Head of caudate nucleus (tissue), 42 donors: ENCODE measurements at regions not wholly inside any gene's neighbourhood (a gene's known extent, or its start where the extent isn't known, plus 50 kb on each side); places are given as distances from the start of the nearest gene placed in this dataset.

Source experiments
- DNase-seq, 42 donors: peaks; one replicate each; pipeline versions ENCODE4 v3.0.0 to v3.0.0-alpha.2; 2020 to 2021; ENCODE audit warnings: mixed read lengths in 7 of 42
- intact Hi-C: fragments of 100-400 bp; cut with DNase I; formaldehyde crosslinking; loops from one replicate; pipeline ENCODE4 v1.15.0; 2022

DNA sequence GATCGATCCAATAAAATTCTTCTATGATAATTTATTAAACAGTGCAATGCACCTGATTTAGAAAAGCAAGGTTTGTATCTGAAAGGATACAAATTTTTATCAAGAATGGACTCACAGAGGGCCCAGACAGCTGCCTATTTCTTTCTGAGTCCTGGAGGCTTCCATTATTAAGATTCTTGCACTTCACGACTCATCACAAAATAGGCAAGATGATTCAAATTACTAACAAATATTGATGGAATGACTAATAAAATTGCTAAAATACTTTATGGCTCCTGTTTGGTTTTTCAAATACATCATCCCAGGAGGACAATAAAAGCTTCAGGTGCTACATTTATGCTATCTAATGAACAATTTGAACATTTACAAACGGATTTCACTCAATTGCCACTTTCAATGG lies 483.0 kb upstream of the AGTR1 start:
- no peak for DNase-seq

DNA sequence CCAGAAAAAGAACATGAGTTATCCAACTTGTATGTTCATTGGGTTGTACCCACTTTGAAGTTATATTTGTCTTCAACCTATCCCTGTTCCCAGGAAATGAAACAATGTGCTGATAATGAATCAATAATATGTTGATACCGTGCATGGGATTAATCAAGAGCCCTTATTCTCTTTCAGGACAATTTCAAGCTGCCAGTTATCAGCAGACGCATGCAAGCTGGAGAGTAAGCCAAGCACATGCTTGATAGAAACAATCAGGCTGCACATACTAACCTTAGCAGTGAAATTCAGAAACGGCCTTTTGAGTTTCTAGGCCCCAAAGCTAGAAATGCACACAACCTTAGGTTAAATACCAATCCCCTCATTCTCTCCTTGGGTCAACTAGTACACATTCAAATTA lies 480.4 kb upstream of the AGTR1 start:
- DNase-seq: no peak
- intact Hi-C loops: no loop called here

More for the DNA sequence above, 483.0 kb upstream of the AGTR1 start:
- intact Hi-C loops: no loop called here

DNA sequence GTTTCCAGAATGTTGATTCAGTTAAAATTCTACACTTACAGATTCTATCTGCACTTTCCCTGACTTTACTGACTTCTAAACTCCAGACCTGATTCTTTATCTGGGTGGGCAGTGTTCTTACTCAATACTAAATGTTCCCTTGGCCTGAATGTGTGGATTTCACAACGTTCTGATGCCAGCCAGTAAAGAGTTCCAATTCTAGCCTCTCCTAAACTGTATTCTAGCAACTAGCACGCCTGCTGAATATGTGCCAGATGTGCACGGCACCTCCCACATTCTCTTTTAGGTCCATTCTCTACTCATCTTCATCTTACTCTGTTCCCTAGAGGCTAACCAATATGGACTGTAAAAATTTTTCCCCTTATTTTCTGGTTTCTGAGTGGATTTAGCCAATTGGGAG lies 479.5 kb upstream of the AGTR1 start:
- intact Hi-C loops: no loop called here
- no peak for DNase-seq

DNA sequence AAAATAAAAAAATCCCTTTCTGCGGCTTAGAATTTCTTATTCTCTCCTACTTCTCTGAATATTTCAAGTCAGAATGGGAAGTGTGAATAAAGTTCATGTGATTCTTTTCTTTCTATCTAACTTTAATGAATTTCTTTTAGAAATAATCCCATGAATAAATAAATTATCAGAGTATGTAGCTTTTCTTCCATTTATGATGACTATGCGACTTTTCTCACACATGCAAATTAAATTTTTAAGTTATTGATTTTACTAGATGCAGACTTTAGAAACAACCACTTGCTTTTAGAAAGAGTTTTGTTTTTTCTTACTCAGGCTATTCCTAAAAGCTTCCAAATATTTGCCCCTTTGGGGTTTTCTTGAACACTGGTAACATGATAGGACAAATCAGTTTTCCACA lies 477.7 kb upstream of the AGTR1 start:
- intact Hi-C loops: no loop called here

GRCh38 chr3:148221303-148221702 lies 476.4 kb upstream of the AGTR1 start:
- intact Hi-C loops: no loop called here
- no peak for DNase-seq

More for the DNA sequence above, 477.7 kb upstream of the AGTR1 start:
- DNase-seq: no peak

DNA sequence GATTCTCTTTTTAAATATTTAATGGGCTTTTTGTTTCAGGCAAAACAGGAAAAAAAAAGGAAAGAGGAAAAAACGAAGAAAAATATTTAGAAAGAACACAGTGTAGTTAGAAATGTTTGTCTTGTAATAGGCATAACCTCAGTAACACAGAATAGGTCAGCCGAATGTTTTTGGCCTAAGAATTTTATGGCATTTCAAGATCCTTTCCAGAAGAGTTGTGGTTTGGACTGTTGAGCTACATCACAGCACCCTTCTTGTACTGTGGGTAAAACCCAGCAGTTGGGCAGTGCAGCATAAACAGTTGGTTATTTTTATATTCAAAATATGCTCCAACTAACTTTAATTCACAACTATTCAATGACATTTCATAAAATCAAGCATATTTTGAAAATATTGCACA lies 474.4 kb upstream of the AGTR1 start:
- intact Hi-C loops: no loop called here
- no peak for DNase-seq

GRCh38 chr3:148226246-148226645 lies 471.5 kb upstream of the AGTR1 start:
- intact Hi-C loops: no loop called here

GRCh38 chr3:148227534-148227933 lies 470.2 kb upstream of the AGTR1 start:
- intact Hi-C loops: no loop called here
- DNase-seq: no peak

More at GRCh38 chr3:148226246-148226645, 471.5 kb upstream of the AGTR1 start:
- no peak for DNase-seq

- intact Hi-C loops: no loop called here
- no peak for DNase-seq
Measured at GRCh38 chr3:148229107-148229506, 468.6 kb upstream of the AGTR1 start.

- no peak for DNase-seq
- intact Hi-C loops: no loop called here
Measured at GRCh38 chr3:148230473-148230872, 467.2 kb upstream of the AGTR1 start.

GRCh38 chr3:148232389-148232788 lies 465.3 kb upstream of the AGTR1 start:
- DNase-seq: no peak
- intact Hi-C loops: no loop called here

- DNase-seq: no peak
- intact Hi-C loops: no loop called here
Measured at GRCh38 chr3:148233403-148233802, 464.3 kb upstream of the AGTR1 start.

GRCh38 chr3:148234536-148234935 lies 463.2 kb upstream of the AGTR1 start:
- no peak for DNase-seq
- intact Hi-C loops: no loop called here

DNA sequence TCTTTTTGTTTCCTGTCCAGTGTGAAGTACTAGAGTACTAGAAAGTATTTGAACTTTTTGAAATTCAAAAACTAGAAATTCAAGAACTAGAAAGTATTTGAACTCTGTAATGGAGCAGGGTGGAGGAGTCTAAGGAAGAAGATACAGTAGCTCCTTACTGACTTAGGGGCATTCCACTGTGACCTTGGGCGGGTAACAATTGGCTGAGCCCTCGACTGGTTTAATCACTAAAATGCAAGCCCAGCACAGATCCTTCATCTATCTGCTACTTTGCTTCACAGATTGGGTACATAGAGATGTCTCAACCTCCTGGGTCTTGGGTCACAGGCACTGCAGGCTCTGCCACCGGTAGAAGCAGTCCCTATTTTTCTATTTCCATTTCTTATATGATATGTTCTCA lies 462.1 kb upstream of the AGTR1 start:
- intact Hi-C loops: no loop called here
- DNase-seq: no peak

- intact Hi-C loops: no loop called here
- DNase-seq: no peak
Measured at GRCh38 chr3:148238421-148238821, 459.3 kb upstream of the AGTR1 start.

DNA sequence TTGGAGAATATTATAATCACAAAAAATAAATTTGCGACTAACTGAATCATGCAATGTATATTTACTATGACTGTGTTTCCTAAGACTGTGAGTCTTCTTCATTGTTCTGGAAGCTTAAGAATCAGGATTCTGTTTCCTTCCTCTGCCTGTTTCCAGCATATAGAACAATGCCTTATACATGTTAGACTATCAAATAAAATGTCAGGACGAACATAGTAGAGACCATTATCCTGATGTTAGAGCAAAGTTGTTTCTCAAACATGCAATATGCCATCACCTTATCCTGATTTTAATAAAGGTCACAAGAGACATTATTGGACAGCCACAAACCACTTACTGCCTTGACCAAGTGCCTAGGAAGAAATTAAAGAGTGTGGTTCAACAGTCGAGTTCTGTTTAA lies 457.4 kb upstream of the AGTR1 start:
- no peak for DNase-seq
- intact Hi-C loops: no loop called here

DNA sequence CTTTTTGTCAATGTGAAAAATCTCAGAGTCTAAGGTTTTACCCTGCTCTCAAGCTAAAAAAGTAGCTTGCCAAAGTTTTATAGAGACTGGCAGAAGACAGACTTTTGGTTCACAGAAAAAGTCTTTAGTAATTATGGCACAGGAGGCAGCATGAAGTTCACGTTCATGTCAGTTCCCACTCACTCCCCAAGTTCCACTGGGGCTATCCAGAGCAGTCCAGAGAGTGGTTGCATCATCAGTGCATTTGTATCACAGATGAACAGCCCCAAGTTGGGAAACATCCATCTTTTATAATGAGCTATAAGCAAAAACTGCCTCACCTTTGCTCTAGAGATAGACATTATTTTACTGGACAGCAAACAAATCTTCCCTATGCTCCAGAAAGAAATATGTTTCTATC lies 454.1 kb upstream of the AGTR1 start:
- intact Hi-C loops: no loop called here
- no peak for DNase-seq

- no peak for DNase-seq
- intact Hi-C loops: no loop called here
Measured at GRCh38 chr3:148246291-148246923, 451.3 kb upstream of the AGTR1 start.

DNA sequence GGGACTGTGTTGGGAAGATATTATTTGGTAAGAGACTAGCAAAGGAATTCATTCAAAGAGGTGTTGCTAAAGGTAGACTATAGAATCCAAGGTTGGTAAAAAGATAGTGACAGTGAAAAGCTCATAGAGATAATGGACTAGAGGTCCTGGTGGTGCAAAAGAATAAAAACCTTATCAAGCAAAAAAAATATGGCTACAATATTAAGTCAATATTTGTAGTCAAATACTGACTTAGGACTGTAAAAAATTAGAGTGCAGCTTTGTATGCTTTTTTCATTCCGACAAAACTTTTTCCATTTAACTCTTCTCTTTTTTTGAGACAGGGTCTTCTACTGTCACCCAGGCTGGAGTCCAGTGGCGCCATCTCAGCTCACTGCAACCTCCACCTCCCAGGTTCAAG lies 444.0 kb upstream of the AGTR1 start:
- DNase-seq: no peak
- intact Hi-C loops: no loop called here

DNA sequence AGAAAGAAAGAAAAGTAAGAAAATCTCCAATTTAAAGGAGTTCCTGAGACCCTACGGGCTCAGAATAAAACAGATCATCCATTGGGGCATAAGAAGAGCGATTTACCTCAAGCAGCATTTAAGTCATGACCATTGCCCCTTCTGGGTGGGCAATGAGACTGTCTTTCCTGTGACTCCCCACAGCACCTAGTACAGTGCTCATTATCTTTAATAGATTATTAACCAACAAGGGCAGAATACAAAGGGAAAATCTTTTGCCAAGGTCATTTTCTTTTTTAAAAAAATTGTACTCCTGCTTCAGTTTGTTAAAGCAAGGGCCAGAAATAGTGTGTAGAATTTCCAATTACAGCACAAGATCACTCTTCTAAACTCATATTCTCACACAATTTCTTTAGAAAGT lies 443.3 kb upstream of the AGTR1 start:
- intact Hi-C loops: no loop called here
- DNase-seq: no peak

GRCh38 chr3:148255981-148256969 lies 441.4 kb upstream of the AGTR1 start:
- no peak for DNase-seq
- intact Hi-C loops: no loop called here
